GM12878 (cell line): ENCODE measurements at regions not wholly inside any gene's neighbourhood (a gene's known extent, or its start where the extent isn't known, plus 50 kb on each side); places are given as distances from the start of the nearest gene placed in this dataset.

ENCODE experiments used
- ATAC-seq: fragments of 200-7000 bp; cut with Tn5 transposase; 3 replicates; pipeline ENCODE4 v1.9.1; 2020; ENCODE audit warnings: mild to moderate bottlenecking, moderate library complexity
- BruUV-seq: library from RNA; stranded (reverse); fragments of 400-500 nt; replicated peaks from 2 replicates; lab custom pipeline; 2021; lab: Mats Ljungman, UMichigan
- CTCF ChIA-PET: fragments of 300-600 bp; sonication (Branson Sonifier 250); formaldehyde crosslinking; extraction: SDS; loops from one replicate; lab custom pipeline; 2021; ENCODE audit warnings: inconsistent platforms; lab: Yijun Ruan, JAX
- POLR2A ChIA-PET: fragments of 350-600 bp; formaldehyde crosslinking; extraction: SDS; loops from one replicate; lab custom pipeline; 2021; ENCODE audit warnings: inconsistent platforms; lab: Charles Lee
- RAD21 ChIA-PET: fragments of 300-600 bp; sonication (Branson Sonifier 250); formaldehyde crosslinking; loops from one replicate; lab custom pipeline; 2023; ENCODE audit warnings: antibody characterized with exemption; ENCODE audit not compliant: unreplicated experiment; lab: Charles Lee
- SMC1A ChIA-PET: fragments of 300-600 bp; sonication (Branson Sonifier 250); formaldehyde crosslinking; loops from one replicate; lab custom pipeline; 2023; ENCODE audit not compliant: unreplicated experiment, uncharacterized antibody; lab: Charles Lee
- DNase-seq: peaks from one replicate; pipeline ENCODE4 v3.0.0-alpha.2; 2011; ENCODE audit warnings: low read depth, low spot score
- FAIRE-seq: peaks from 3 replicates; lab custom pipeline; 2011; peaks lifted over from hg19 to GRCh38; lab: Jason Lieb, UNC
- H2AFZ ChIP-seq: 2 replicates; pipeline ENCODE4 v1.6.0; 2011; ENCODE audit warnings: low read depth, low read length, control low read depth; ENCODE audit not compliant: control insufficient read depth
- H3K27ac ChIP-seq: 2 replicates; pipeline ENCODE4 v1.5.1; 2011; ENCODE audit warnings: control low read depth; ENCODE audit not compliant: control insufficient read depth, insufficient read depth
- H3K27me3 ChIP-seq, 2 experiments: replicated peaks in 1 of 2; 2 replicates each; pipeline versions ENCODE4 v1.6.0 to v1.6.1; 2011; ENCODE audit warnings: low read length in 1 of 2; ENCODE audit not compliant: control insufficient read depth in 2 of 2, insufficient read depth in 2 of 2
- H3K36me3 ChIP-seq, 2 experiments: 2 replicates each; pipeline ENCODE4 v1.5.1; 2011; ENCODE audit warnings: low read length in 1 of 2; ENCODE audit not compliant: control insufficient read depth in 2 of 2, insufficient read depth in 2 of 2
- H3K4me1 ChIP-seq: 2 replicates; pipeline ENCODE4 v1.6.1; 2011; ENCODE audit warnings: mild to moderate bottlenecking, low read length, moderate library complexity, mixed read lengths; ENCODE audit not compliant: control insufficient read depth, insufficient read depth
- H3K4me2 ChIP-seq: 2 replicates; pipeline ENCODE4 v1.6.0; 2011; ENCODE audit warnings: control low read depth; ENCODE audit not compliant: control insufficient read depth, insufficient read depth
- H3K4me3 ChIP-seq: fragments of 200-600 bp; sonication (generic); 2 replicates; pipeline ENCODE4 v1.5.1; 2016
- H3K79me2 ChIP-seq: 2 replicates; pipeline ENCODE4 v1.6.0; 2011; ENCODE audit warnings: low read length; ENCODE audit not compliant: control insufficient read depth, insufficient read depth
- H3K9ac ChIP-seq: 2 replicates; pipeline ENCODE4 v1.8.0; 2011; ENCODE audit warnings: low read length, control low read depth, mixed read lengths; ENCODE audit not compliant: control insufficient read depth, insufficient read depth
- H3K9me3 ChIP-seq: replicated peaks from 3 replicates; pipeline ENCODE4 v1.5.1; 2011; ENCODE audit warnings: mild to moderate bottlenecking, low read length; ENCODE audit not compliant: control insufficient read depth, insufficient read depth
- H4K20me1 ChIP-seq: 2 replicates; pipeline ENCODE4 v1.6.0; 2011; ENCODE audit not compliant: control insufficient read depth, insufficient read depth
- CHD1 ChIP-seq: IDR thresholded peaks from 2 replicates; pipeline ENCODE4 v1.6.1; 2012; ENCODE audit warnings: low read depth, low read length, improper control_type of control experiment
- EP300 ChIP-seq, 2 experiments: fragments of 150-350 bp in 1 of 2; IDR thresholded peaks; 2 replicates each; pipeline ENCODE4 v1.6.1; 2011 to 2012; ENCODE audit warnings: low read depth in 2 of 2, low read length in 2 of 2, borderline replicate concordance in 1 of 2, improper control_type of control experiment in 1 of 2, inconsistent platforms in 1 of 2; ENCODE audit not compliant: control insufficient read depth in 1 of 2
- GABPA ChIP-seq: IDR thresholded peaks from 2 replicates; pipeline ENCODE4 v1.6.1; 2014; ENCODE audit warnings: antibody characterized with exemption, low read depth, mild to moderate bottlenecking, inconsistent platforms
- GATAD2B ChIP-seq: fragments of 450-650 bp; conservative IDR thresholded peaks from 2 replicates; pipeline ENCODE4 v1.6.1; 2017; ENCODE audit warnings: low read depth, mild to moderate bottlenecking, moderate library complexity
- HCFC1 ChIP-seq: fragments of 150-350 bp; IDR thresholded peaks from 2 replicates; pipeline ENCODE4 v1.6.1; 2014; ENCODE audit warnings: low read length
- NFIC ChIP-seq: IDR thresholded peaks from 2 replicates; pipeline ENCODE4 v1.6.1; 2012; ENCODE audit warnings: low read depth, mild to moderate bottlenecking, inconsistent platforms, low read length, moderate library complexity
- NR2C2 ChIP-seq: IDR thresholded peaks from 2 replicates; pipeline ENCODE4 v1.6.1; 2011; ENCODE audit warnings: borderline replicate concordance, low read depth; ENCODE audit not compliant: control insufficient read depth, insufficient read length
- RAD21 ChIP-seq: IDR thresholded peaks from 2 replicates; pipeline ENCODE4 v1.6.1; 2011; ENCODE audit warnings: mild to moderate bottlenecking, low read depth, low read length, moderate library complexity; ENCODE audit not compliant: insufficient read depth
- SKIL ChIP-seq: fragments of 450-650 bp; IDR thresholded peaks from 2 replicates; pipeline ENCODE4 v1.6.1; 2017; ENCODE audit warnings: mild to moderate bottlenecking, low read depth, inconsistent platforms; ENCODE audit not compliant: poor library complexity, severe bottlenecking
- SMAD5 ChIP-seq: IDR thresholded peaks from 2 replicates; pipeline ENCODE4 v1.6.1; 2016; ENCODE audit warnings: antibody characterized with exemption, low read depth
- SPI1 ChIP-seq: IDR thresholded peaks from 2 replicates; pipeline ENCODE4 v1.6.1; 2011; ENCODE audit warnings: low read depth, mild to moderate bottlenecking, low read length, moderate library complexity, borderline replicate concordance; ENCODE audit not compliant: insufficient read depth
- SRF ChIP-seq, 2 experiments: IDR thresholded peaks; 2 replicates each; pipeline ENCODE4 v1.6.1; 2011; ENCODE audit warnings: low read depth in 2 of 2, low read length in 2 of 2, mild to moderate bottlenecking in 1 of 2, moderate library complexity in 1 of 2
- YY1 ChIP-seq: IDR thresholded peaks from 2 replicates; pipeline ENCODE4 v1.6.1; 2011; ENCODE audit warnings: low read depth, mild to moderate bottlenecking, low read length
- ZNF24 ChIP-seq: fragments of 450-650 bp; IDR thresholded peaks from 2 replicates; pipeline ENCODE4 v1.6.1; 2017; ENCODE audit warnings: antibody characterized with exemption, mild to moderate bottlenecking
- WGBS: methylation state at CpG from one replicate; pipeline ENCODE4 v1.1.6; 2016; ENCODE audit warnings: low lambda C conversion rate; ENCODE audit not compliant: insufficient replicate concordance, insufficient coverage; ENCODE audit errors: missing lambda C conversion rate; 5-methylcytosine and 5-hydroxymethylcytosine counted together
- in situ Hi-C: fragments of 300-500 bp; cut with MboI; formaldehyde crosslinking; loops from 9 replicates; pipeline ENCODE4 v1.14.3; 2018; ENCODE audit warnings: mixed read lengths
- intact Hi-C: fragments of 100-400 bp; cut with micrococcal nuclease; formaldehyde crosslinking; loops from one replicate; pipeline ENCODE4 v1.14.2; 2022; ENCODE audit not compliant: unreplicated experiment

GRCh38 chr1:238611406-238611805 is 720.7 kb upstream of the ZP4 start:
- ChIA-PET SMC1A (interaction anchor here (0.7 kb wide), 1 partner anchor 35 kb away, joined by 3 read pairs; no protein-coding TSS in a partner anchor), RAD21 (no interaction called here), POLR2A (interaction anchor here (0.8 kb wide), 1 partner anchor 9 kb away, joined by 3 read pairs; no protein-coding TSS in a partner anchor), CTCF (interaction anchor here (1.8 kb wide), 1 partner anchor 11 kb away, joined by 4 read pairs; no protein-coding TSS in a partner anchor)
- in situ Hi-C loops (no loop called here), intact Hi-C loops (no loop called here)
- FAIRE-seq: no peak
- Histone ChIP-seq H3K27me3 (no peaks in the 10 kb centered on the region), H3K27ac (no peak overlapping the region), H3K9me3 (no peaks in the 10 kb centered on the region), H3K4me2 (no peak overlapping the region), H2AFZ (no peak overlapping the region), H3K9ac (no peak overlapping the region), H4K20me1 (no peaks in the 10 kb centered on the region), H3K4me3 (no peak overlapping the region), H3K36me3 (no peaks in the 10 kb centered on the region), H3K79me2 (no peaks in the 10 kb centered on the region), H3K4me1 (no peaks in the 10 kb centered on the region)
- ATAC-seq: no peak
- TF ChIP-seq RAD21 (no peak), NFIC (no peak), HCFC1 (no peak), EP300 (IDR thresholded peaks at IDR 0.05; ENCODE audit: borderline replicate concordance in 1 of 2, control insufficient read depth in 1 of 2, low read depth in 2 of 2, low read length in 2 of 2) (no peak), GATAD2B (no peak), SKIL (no peak), SPI1 (no peak), NR2C2 (no peak), ZNF24 (no peak), YY1 (no peak), GABPA (no peak), SRF (IDR thresholded peaks at IDR 0.05; ENCODE audit: low read depth in 2 of 2, low read length in 2 of 2) (no peak), SMAD5 (no peak), CHD1 (no peak)
- WGBS: 10% methylated on average over 3 of the region's 3 CpGs
- DNase-seq: no peak
- no TSS peak for BruUV-seq
